ENCODE measurements at regions not wholly inside any gene's neighbourhood (a gene's known extent, or its start where the extent isn't known, plus 50 kb on each side); places are given as distances from the start of the nearest gene placed in this dataset.

DNA sequence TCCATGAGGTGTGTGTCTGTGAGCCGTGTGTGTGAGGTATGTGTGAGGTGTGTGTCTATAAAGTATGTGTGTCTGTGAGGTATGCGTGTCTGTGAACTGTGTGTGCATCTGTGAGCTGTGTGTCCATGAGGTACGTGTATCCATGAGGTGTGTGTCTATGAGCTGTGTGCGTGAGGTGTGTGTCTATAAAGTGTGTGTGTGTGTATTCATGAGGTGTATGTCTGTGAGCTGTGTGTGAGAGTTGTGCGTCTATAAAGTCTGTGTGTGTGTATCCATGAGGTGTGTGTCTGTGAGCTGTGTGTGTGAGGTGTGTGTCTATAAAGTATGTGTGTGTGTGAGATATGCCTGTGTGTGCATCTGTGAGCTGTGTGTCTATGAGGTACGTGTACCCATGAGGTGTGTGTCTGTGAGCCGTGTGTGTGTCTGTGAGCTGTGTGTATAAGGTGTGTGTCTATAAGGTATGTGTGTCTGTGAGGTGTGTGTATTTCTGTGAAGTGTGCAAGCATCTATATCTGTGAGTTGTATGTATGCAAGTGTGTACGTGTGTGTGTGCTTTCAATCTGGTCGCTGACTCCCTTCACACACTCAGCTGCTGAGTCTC lies 91.9 kb upstream of the FOXP4 start:
- Histone ChIP-seq H2BK12ac (ENCODE audit: low read length) (peak overlapping the region; percentile 46), H3K36me3 (replicated peaks in 1 of 2; ENCODE audit: control insufficient read depth in 2 of 2, insufficient read depth in 2 of 2, low read length in 2 of 2) (no peaks in the 10 kb centered on the region), H4K8ac (ENCODE audit: low read depth, low read length) (no peak overlapping the region), H2BK5ac (ENCODE audit: low read length) (no peak overlapping the region), H3K9me3 (replicated peaks in 1 of 2; ENCODE audit: control insufficient read depth in 2 of 2, insufficient read depth in 1 of 2, low read depth in 1 of 2, low read length in 2 of 2) (no peaks in the 10 kb centered on the region), H4K91ac (ENCODE audit: low read depth, low read length, poor library complexity) (no peak overlapping the region), H2AFZ (ENCODE audit: low read length) (no peak overlapping the region), H2AK5ac (ENCODE audit: low read depth, low read length) (peak overlapping the region; percentile 53), H2BK120ac (ENCODE audit: low read depth, low read length) (no peak overlapping the region), H3K4ac (ENCODE audit: low read length) (no peak overlapping the region), H3K4me2 (ENCODE audit: insufficient read depth, low read length, poor library complexity, severe bottlenecking) (no peak overlapping the region), H3K27me3 (ENCODE audit: control insufficient read depth in 3 of 3, insufficient read depth in 3 of 3, low read depth in 1 of 3, low read length in 3 of 3) (peaks cover 0 to 20% (median 0%) of the 10 kb centered on the region in 3 experiments), H3K79me1 (ENCODE audit: low read depth, low read length) (no peaks in the 10 kb centered on the region), H3K18ac (ENCODE audit: low read length) (peak overlapping the region; percentile 13), H3K9ac (ENCODE audit: low read depth, low read length, poor library complexity) (no peak overlapping the region), H3K4me1 (ENCODE audit: control insufficient read depth in 2 of 2, insufficient read depth in 1 of 2, low read depth in 1 of 2, low read length in 2 of 2) (peaks cover 14 to 26% of the 10 kb centered on the region in 2 donors), H3K27ac (replicated peaks; ENCODE audit: low read length) (no peak overlapping the region), H3K23ac (ENCODE audit: low read depth, low read length, poor library complexity) (peak overlapping the region; percentile 21), H3K4me3 (ENCODE audit: low read length in 2 of 2) (no peak overlapping the region), H3K14ac (ENCODE audit: low read length) (no peak overlapping the region), H2BK15ac (ENCODE audit: low read length) (no peak overlapping the region)
- no peak for DNase-seq (ENCODE audit: low spot score)
- no CpG with 5 or more reads among the region's 9 CpGs for WGBS, 2 donors (ENCODE audit: extremely low coverage in 2 of 2, insufficient read length in 2 of 2, insufficient replicate concordance in 1 of 2)

DNA sequence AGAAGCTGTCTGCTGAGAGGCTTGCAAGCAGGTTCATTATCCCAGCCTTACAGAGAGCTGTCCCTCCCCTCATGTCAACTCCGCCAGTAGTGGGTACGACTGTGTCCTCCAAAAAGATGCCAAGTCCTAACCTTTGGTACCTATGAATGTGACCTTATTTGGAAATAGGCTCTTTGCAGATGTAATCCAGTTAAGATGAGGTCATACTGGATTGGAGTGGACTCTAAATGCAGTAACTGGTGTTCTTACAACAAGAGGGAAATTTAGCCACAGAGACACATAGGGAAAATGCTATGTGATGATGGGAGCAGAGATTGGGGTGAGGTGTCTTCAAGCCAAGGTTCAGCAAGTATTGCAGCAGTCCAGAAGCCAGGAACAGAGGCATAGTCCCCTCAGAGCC lies 90.8 kb upstream of the FOXP4 start:
- Histone ChIP-seq H4K8ac (ENCODE audit: low read depth, low read length) (no peak overlapping the region), H2BK12ac (ENCODE audit: low read length) (no peak overlapping the region), H3K9me3 (replicated peaks in 1 of 2; ENCODE audit: control insufficient read depth in 2 of 2, insufficient read depth in 1 of 2, low read depth in 1 of 2, low read length in 2 of 2) (no peaks in the 10 kb centered on the region), H3K9ac (ENCODE audit: low read depth, low read length, poor library complexity) (no peak overlapping the region), H3K4ac (ENCODE audit: low read length) (no peak overlapping the region), H3K4me1 (ENCODE audit: control insufficient read depth in 2 of 2, insufficient read depth in 1 of 2, low read depth in 1 of 2, low read length in 2 of 2) (peaks cover 14 to 25% of the 10 kb centered on the region in 2 donors), H3K18ac (ENCODE audit: low read length) (no peak overlapping the region), H3K4me3 (ENCODE audit: low read length in 2 of 2) (no peak overlapping the region), H3K4me2 (ENCODE audit: insufficient read depth, low read length, poor library complexity, severe bottlenecking) (no peak overlapping the region), H2BK15ac (ENCODE audit: low read length) (no peak overlapping the region), H3K27me3 (ENCODE audit: control insufficient read depth in 3 of 3, insufficient read depth in 3 of 3, low read depth in 1 of 3, low read length in 3 of 3) (peaks cover 0 to 26% (median 0%) of the 10 kb centered on the region in 3 experiments), H3K27ac (replicated peaks; ENCODE audit: low read length) (no peak overlapping the region), H2BK120ac (ENCODE audit: low read depth, low read length) (no peak overlapping the region), H3K23ac (ENCODE audit: low read depth, low read length, poor library complexity) (no peak overlapping the region), H3K36me3 (replicated peaks in 1 of 2; ENCODE audit: control insufficient read depth in 2 of 2, insufficient read depth in 2 of 2, low read length in 2 of 2) (no peaks in the 10 kb centered on the region), H4K91ac (ENCODE audit: low read depth, low read length, poor library complexity) (no peak overlapping the region), H3K14ac (ENCODE audit: low read length) (no peak overlapping the region), H3K79me1 (ENCODE audit: low read depth, low read length) (no peaks in the 10 kb centered on the region), H2BK5ac (ENCODE audit: low read length) (no peak overlapping the region), H2AFZ (ENCODE audit: low read length) (no peak overlapping the region), H2AK5ac (ENCODE audit: low read depth, low read length) (no peak overlapping the region)
- no CpG with 5 or more reads among the region's 2 CpGs for WGBS, 2 donors (ENCODE audit: extremely low coverage in 2 of 2, insufficient read length in 2 of 2, insufficient replicate concordance in 1 of 2)
- DNase-seq (ENCODE audit: low spot score), result no peak

DNA sequence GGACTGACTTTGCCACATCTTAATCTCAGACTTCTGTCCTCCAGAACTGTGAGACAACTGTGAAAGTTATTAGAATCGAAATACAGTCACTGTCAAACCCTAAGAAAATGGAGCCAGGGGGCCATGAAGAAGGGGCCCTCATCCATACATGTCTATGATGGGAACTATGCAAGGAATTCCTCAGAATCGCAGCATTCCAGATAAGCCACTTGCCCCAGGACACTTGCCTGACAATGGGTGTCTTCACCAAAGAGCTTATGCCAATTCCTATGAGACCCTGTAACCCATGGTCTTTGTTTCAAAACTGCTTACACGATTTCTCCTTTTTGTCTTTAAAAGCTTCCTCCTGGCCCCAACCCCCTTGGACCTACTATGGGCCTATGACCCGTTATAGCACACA lies 90.4 kb upstream of the FOXP4 start:
- Histone ChIP-seq H3K18ac (ENCODE audit: low read length) (no peak overlapping the region), H3K79me1 (ENCODE audit: low read depth, low read length) (no peaks in the 10 kb centered on the region), H2AK5ac (ENCODE audit: low read depth, low read length) (no peak overlapping the region), H3K9me3 (replicated peaks in 1 of 2; ENCODE audit: control insufficient read depth in 2 of 2, insufficient read depth in 1 of 2, low read depth in 1 of 2, low read length in 2 of 2) (no peaks in the 10 kb centered on the region), H3K27ac (replicated peaks; ENCODE audit: low read length) (no peak overlapping the region), H3K4me1 (ENCODE audit: control insufficient read depth in 2 of 2, insufficient read depth in 1 of 2, low read depth in 1 of 2, low read length in 2 of 2) (peaks cover 14 to 24% of the 10 kb centered on the region in 2 donors), H3K27me3 (ENCODE audit: control insufficient read depth in 3 of 3, insufficient read depth in 3 of 3, low read depth in 1 of 3, low read length in 3 of 3) (peaks cover 0 to 26% (median 0%) of the 10 kb centered on the region in 3 experiments), H3K36me3 (replicated peaks in 1 of 2; ENCODE audit: control insufficient read depth in 2 of 2, insufficient read depth in 2 of 2, low read length in 2 of 2) (no peaks in the 10 kb centered on the region), H3K4ac (ENCODE audit: low read length) (no peak overlapping the region), H2AFZ (ENCODE audit: low read length) (no peak overlapping the region), H4K8ac (ENCODE audit: low read depth, low read length) (no peak overlapping the region), H2BK120ac (ENCODE audit: low read depth, low read length) (no peak overlapping the region), H3K4me2 (ENCODE audit: insufficient read depth, low read length, poor library complexity, severe bottlenecking) (peak overlapping the region; percentile 20), H2BK12ac (ENCODE audit: low read length) (no peak overlapping the region), H3K9ac (ENCODE audit: low read depth, low read length, poor library complexity) (no peak overlapping the region), H3K4me3 (ENCODE audit: low read length in 2 of 2) (no peak overlapping the region), H3K23ac (ENCODE audit: low read depth, low read length, poor library complexity) (no peak overlapping the region), H4K91ac (ENCODE audit: low read depth, low read length, poor library complexity) (no peak overlapping the region), H2BK5ac (ENCODE audit: low read length) (no peak overlapping the region), H3K14ac (ENCODE audit: low read length) (no peak overlapping the region), H2BK15ac (ENCODE audit: low read length) (no peak overlapping the region)
- WGBS, 2 donors (ENCODE audit: extremely low coverage in 2 of 2, insufficient read length in 2 of 2, insufficient replicate concordance in 1 of 2), result no CpG with 5 or more reads among the region's 4 CpGs
- no peak for DNase-seq (ENCODE audit: low spot score)

DNA sequence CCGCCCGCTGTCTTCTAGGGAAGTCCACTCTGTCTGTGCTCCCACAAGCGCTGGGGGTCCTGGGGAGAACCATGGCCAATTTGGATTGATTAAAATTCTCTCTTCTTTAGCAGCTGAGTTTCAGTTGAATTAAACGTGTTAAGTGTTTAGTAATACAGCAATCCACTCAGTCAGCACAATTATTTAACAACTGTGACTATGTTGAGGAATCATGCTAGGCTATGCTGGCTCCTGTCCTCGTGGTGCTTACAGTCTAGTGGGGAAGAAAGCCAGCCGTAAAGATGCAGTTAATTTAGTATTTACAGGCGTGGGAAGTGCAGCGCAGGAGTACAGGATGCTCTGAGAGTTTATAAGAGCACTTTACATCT lies 88.9 kb upstream of the FOXP4 start:
- WGBS, 2 donors (ENCODE audit: extremely low coverage in 2 of 2, insufficient read length in 2 of 2, insufficient replicate concordance in 1 of 2), result no CpG with 5 or more reads among the region's 8 CpGs
- Histone ChIP-seq H3K9ac (ENCODE audit: low read depth, low read length, poor library complexity) (no peak overlapping the region), H3K23ac (ENCODE audit: low read depth, low read length, poor library complexity) (no peak overlapping the region), H4K8ac (ENCODE audit: low read depth, low read length) (no peak overlapping the region), H2BK120ac (ENCODE audit: low read depth, low read length) (no peak overlapping the region), H3K4me3 (ENCODE audit: low read length in 2 of 2) (no peak overlapping the region), H3K4me2 (ENCODE audit: insufficient read depth, low read length, poor library complexity, severe bottlenecking) (no peak overlapping the region), H3K79me1 (ENCODE audit: low read depth, low read length) (no peaks in the 10 kb centered on the region), H3K9me3 (replicated peaks in 1 of 2; ENCODE audit: control insufficient read depth in 2 of 2, insufficient read depth in 1 of 2, low read depth in 1 of 2, low read length in 2 of 2) (no peaks in the 10 kb centered on the region), H4K91ac (ENCODE audit: low read depth, low read length, poor library complexity) (no peak overlapping the region), H2BK15ac (ENCODE audit: low read length) (no peak overlapping the region), H2BK12ac (ENCODE audit: low read length) (no peak overlapping the region), H2AFZ (ENCODE audit: low read length) (no peak overlapping the region), H3K36me3 (replicated peaks in 1 of 2; ENCODE audit: control insufficient read depth in 2 of 2, insufficient read depth in 2 of 2, low read length in 2 of 2) (no peaks in the 10 kb centered on the region), H2BK5ac (ENCODE audit: low read length) (no peak overlapping the region), H3K18ac (ENCODE audit: low read length) (no peak overlapping the region), H3K27ac (replicated peaks; ENCODE audit: low read length) (no peak overlapping the region), H3K4me1 (ENCODE audit: control insufficient read depth in 2 of 2, insufficient read depth in 1 of 2, low read depth in 1 of 2, low read length in 2 of 2) (peaks cover 12 to 22% of the 10 kb centered on the region in 2 donors), H3K27me3 (ENCODE audit: control insufficient read depth in 3 of 3, insufficient read depth in 3 of 3, low read depth in 1 of 3, low read length in 3 of 3) (peaks cover 0 to 39% (median 0%) of the 10 kb centered on the region in 3 experiments), H3K14ac (ENCODE audit: low read length) (no peak overlapping the region), H3K4ac (ENCODE audit: low read length) (no peak overlapping the region), H2AK5ac (ENCODE audit: low read depth, low read length) (no peak overlapping the region)
- DNase-seq (ENCODE audit: low spot score), result no peak

All from neuronal stem cell (in vitro differentiated cells).